ENCODE measurements at regions not wholly inside any gene's neighbourhood (a gene's known extent, or its start where the extent isn't known, plus 50 kb on each side); places are given as distances from the start of the nearest gene placed in this dataset.

DNA sequence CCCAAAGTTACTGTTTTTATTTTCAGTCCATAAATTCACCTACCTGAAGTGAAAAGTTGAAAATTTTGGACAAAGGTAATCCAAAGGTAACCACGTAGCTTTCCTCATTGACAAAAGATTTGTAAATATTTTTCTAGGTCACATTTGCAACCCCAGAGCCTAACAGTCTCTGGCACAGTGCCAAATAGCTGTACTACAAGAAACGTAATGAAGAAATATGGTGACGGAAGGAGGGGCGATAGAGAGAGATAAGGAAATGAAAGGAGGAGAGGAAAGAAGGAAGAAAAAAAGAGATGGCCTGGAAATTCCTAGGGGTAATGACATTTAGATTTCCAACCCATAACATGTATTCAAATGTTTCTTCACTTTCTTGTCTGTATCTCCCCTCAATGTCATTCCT lies 159.4 kb downstream of the BARHL2 start:
- TF ChIP-seq CTCF (IDR thresholded peaks at IDR 0.05; ENCODE audit: low read depth, low read length, missing control alignments) = no peak
- in situ Hi-C loops (cut with HindIII; ENCODE audit: low sequenced_read_pairs) = no loop called here

GRCh38 chr1:90550626-90551406 lies 166.3 kb downstream of the BARHL2 start:
- H3K4me3 ChIP-seq (ENCODE audit: low read depth, low read length) = no peak overlapping the region
- no peak for TF ChIP-seq CTCF (IDR thresholded peaks at IDR 0.05; ENCODE audit: low read depth, low read length, missing control alignments)
- in situ Hi-C loops (cut with HindIII; ENCODE audit: low sequenced_read_pairs) = no loop called here
- DNase-seq (ENCODE audit: low read depth) = no peak

More for the DNA sequence above, 159.4 kb downstream of the BARHL2 start:
- DNase-seq (ENCODE audit: low read depth) = no peak
- H3K4me3 ChIP-seq (ENCODE audit: low read depth, low read length) = no peak overlapping the region

DNA sequence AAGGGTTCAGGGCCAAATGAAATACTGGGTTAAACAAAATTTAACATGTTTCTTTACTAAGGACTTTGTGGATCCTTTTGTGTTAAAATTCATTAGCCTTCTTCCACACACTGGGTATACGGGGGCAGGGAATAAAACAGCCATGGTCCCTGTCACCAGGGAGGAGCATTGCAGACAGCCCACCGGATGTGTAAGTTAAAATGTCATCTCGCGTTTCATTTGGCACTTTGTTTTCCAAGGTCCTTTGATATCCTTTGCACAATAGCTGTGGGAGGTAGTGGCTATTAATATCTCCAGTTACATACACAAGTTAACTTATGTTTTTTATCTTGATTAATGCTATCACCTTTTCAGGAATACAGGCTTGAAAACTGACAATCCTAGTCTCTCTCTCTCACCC lies 172.7 kb downstream of the BARHL2 start:
- no peak for DNase-seq (ENCODE audit: low read depth)
- TF ChIP-seq CTCF (IDR thresholded peaks at IDR 0.05; ENCODE audit: low read depth, low read length, missing control alignments) = no peak
- no peak overlapping the region for H3K4me3 ChIP-seq (ENCODE audit: low read depth, low read length)
- in situ Hi-C loops (cut with HindIII; ENCODE audit: low sequenced_read_pairs) = no loop called here

DNA sequence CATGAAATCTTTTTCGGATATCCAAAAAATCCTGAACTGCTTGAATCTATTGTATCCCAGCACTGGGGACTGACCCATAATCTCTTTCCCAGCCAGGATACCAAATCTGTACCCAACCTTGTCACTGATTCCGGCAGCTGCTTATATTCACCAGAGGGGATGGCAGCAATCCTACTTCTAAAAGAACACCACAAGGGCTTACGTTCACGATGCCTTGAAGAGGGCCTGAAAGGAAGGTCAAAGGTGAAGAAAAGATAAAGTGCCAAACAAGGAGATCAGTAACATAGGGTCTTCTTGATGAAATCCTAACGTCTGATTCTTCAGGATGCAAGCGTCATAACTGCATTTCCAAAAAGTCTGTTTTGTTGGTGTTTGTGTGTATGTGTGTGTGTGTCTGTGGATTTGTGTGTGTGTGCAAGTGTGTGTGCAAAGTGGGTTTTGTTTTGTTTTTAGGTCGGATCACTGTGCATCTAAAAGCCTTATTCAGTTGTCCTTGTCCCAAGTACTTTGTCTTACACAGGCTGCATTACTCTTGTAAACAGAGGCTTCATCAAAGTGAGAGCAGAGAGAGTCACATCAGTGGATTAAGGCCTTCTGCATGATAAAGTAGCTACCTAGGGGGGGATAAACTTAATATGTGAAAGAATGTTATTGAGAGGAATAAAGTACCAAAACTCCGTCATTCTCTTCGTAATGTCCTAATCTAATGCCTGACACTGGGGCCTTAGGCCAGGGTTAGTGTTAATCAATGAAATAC lies 179.3 kb downstream of the BARHL2 start:
- DNase-seq (ENCODE audit: low read depth) = no peak
- no peak overlapping the region for H3K4me3 ChIP-seq (ENCODE audit: low read depth, low read length)
- TF ChIP-seq CTCF (IDR thresholded peaks at IDR 0.05; ENCODE audit: low read depth, low read length, missing control alignments) = no peak
- in situ Hi-C loops (cut with HindIII; ENCODE audit: low sequenced_read_pairs) = no loop called here

DNA sequence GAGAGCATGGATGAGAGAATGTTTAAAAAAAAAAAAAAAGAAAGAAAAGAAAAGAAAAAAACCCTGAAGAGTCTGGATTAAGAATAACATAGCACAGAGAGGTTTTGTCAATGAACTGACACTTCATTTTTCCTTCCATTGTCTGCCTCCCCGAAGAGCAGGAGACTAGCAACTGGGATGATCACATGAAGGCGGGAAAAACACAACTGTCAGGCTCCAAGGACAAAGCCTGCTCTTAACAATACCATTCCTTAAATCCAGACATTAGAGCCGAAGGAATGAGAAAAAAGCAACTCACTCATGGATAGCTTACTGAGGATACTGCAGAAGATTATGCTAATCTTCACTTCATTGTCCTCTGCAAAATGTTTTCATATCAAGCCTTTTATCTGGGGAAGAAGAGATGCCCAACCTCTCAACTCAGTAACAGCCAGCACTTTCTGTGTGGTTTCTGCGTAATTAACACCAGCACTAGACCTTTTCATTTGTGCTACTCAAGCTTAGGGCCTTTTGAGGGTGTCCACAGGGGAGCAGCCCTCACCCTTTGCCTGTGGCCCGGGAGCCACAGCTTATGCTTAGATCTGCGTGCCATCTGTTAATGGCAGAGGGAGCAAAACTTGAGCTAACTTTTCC lies 182.3 kb downstream of the BARHL2 start:
- H3K4me3 ChIP-seq (ENCODE audit: low read depth, low read length) = no peak overlapping the region
- no peak for TF ChIP-seq CTCF (IDR thresholded peaks at IDR 0.05; ENCODE audit: low read depth, low read length, missing control alignments)
- in situ Hi-C loops (cut with HindIII; ENCODE audit: low sequenced_read_pairs) = no loop called here
- DNase-seq (ENCODE audit: low read depth) = no peak

- no peak for DNase-seq (ENCODE audit: low read depth)
- no peak for TF ChIP-seq CTCF (IDR thresholded peaks at IDR 0.05; ENCODE audit: low read depth, low read length, missing control alignments)
- in situ Hi-C loops (cut with HindIII; ENCODE audit: low sequenced_read_pairs) = no loop called here
Measured at GRCh38 chr1:90534116-90534515, 183.0 kb downstream of the BARHL2 start.

More at GRCh38 chr1:90534116-90534515, 183.0 kb downstream of the BARHL2 start:
- no peak overlapping the region for H3K4me3 ChIP-seq (ENCODE audit: low read depth, low read length)

All from astrocyte of the cerebellum (primary cell).